HG03520 (cell line): ENCODE measurements at regions not wholly inside any gene's neighbourhood (a gene's known extent, or its start where the extent isn't known, plus 50 kb on each side); places are given as distances from the start of the nearest gene placed in this dataset.
"Not testable (repeated sequence)": the region's sequence is repeated elsewhere in the genome, so short reads cannot be mapped to it uniquely, and the experiment has no call there.

ENCODE experiments used
- ATAC-seq: cut with Tn5 transposase; IDR thresholded peaks from one replicate; pipeline ENCODE4 v1.9.1; 2021; ENCODE audit warnings: mild to moderate bottlenecking, moderate library complexity; ENCODE audit not compliant: unreplicated experiment

DNA sequence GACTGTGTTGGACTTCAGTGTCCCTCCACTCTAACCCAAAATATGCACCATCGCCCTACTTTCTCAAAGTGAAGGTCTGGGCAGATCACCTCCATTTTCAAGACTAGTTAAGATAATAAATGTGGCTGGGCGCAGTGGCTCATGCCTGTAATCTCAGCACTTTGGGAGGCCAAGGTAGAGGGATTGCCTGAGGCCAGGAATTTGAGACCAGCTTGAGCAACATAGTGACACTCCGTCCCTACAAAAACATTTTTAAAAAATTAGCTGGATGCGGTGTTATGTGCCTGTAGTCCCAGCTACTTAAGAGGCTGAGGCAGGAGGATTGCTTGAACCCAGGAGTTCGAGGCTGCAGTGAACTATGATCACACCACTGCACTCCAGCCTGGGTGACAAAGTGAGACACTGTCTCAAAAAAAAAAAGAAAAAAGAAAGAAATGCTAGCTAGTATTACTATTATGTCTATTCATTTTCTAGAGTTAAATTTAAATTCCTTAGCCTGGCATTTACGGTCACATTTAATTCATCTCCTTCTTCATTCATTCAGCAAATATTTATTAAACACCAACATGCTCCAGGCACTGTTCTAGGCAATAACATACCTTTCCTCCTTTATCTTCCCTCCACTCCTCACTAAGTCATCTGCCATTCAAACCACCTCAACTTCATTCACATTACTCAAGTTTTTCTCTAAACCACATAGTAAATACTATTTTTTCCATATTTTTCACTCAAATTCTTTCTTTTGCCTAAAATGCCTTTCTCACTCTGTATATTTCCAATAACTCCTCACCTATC lies 96.1 kb upstream of the XYLT1 start:
- ATAC-seq, result no peak

DNA sequence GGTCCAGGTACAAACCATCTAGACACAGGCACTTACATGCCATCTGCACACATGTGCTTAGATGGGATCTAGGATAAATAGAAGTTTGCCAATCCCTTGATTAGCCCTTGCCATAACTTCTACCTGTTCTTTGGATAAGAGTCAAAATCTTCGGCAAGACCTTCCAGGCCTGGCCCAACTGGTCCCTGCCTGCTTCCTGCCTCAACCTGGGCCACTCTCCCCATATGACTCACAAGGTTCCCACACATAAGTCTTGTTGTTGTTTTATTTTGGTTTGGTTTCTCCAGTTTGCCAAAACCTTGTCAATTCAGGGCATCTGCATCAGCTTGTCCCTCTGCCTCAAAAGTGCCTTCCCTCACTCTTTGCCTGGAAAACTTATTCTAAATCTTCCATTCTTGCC lies 95.3 kb upstream of the XYLT1 start:
- ATAC-seq, result no peak

DNA sequence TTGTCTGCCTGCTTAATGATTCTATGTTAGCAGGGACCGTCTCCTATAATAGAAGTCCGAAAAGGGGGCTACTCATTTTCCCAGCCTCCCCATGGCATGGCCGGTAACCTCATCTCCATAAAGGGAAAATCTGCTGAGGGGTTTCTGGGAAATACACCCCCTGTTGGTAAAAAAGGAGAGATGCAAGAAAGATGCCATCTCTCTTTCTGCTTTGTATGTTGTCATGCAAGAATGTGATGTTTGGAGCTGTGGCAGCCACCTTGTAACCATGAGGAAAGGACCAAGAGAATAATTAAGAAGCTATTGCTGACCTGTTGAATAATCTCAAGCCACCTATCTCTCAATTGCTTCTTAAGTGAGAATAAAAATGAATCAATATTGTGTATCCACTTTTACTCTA lies 94.8 kb upstream of the XYLT1 start:
- ATAC-seq, result no peak

DNA sequence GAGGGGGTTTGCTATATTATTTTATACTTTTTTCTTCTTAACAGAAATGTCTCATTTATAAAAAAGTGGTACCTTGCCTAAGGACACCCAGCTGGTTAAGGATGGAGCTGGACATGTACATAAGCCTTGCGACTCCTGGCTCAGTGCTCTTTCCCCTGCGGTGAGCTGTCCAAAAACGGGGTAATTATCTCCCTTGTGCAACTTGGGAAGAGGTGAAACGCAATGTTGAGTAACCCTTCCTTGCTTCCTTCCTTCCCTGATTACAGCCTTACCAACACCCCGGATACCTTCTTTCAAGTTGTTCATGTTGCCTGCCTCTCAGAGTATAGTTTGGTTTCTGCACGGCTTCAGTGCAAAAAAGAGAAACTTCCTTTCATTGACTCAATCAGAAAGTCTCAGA lies 94.1 kb upstream of the XYLT1 start:
- ATAC-seq, result no peak

DNA sequence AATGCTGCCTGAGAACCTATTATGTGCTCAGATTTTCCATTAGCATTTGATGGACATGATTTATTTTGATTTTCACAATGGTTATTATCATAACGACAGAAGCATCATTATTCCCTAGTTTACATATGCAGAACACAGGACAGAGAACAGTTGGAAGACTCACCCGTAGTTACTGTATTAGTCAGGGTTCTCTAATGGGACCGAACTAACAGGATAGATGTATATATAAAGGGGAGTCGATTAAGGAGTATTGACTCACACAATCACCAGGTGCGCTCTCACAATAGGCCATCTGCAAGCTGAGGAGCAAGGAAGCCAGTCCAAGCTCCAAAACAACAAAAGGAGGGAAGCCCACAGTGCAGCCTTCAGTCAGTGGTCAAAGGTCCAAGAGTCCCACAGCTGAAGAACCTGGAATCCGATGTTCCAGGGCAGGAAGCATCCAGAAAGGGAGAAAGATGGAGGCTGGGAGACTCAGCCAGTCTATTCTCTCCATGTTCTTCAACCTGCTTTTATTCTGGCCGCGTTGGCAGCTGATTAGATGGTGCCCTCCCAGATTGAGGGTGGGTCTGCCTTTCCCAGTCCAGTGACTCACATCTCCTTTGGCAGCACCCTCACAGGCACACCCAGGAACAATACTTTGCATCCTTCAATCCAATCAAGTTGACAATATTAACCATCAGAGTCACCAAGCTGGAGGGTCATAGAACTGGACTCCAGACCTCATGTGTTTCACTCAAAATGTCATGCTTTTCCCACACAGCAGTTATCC lies 92.7 kb upstream of the XYLT1 start:
- no peak for ATAC-seq

DNA sequence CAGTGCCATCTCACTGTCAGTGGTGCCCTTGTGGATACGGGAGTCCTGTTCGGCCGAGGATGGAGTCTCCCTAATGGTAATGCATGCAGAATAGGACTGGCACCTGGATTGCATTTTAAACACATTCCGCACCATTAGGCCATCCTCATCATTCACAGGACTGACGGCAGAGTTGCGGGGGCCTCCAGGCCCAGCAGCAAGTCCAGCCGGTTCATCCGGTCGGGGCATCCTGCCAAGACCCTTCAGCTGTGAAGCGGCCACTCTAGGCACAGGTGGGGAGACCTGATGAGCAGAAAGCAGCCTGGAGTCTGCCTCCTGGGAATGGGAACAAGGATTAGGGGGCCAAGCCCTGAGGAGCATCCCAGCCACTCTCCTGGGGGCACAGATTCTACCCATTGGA lies 90.3 kb upstream of the XYLT1 start:
- no peak for ATAC-seq

- ATAC-seq, result no peak
Measured at GRCh38 chr16:17560548-17560947, 89.8 kb upstream of the XYLT1 start.

DNA sequence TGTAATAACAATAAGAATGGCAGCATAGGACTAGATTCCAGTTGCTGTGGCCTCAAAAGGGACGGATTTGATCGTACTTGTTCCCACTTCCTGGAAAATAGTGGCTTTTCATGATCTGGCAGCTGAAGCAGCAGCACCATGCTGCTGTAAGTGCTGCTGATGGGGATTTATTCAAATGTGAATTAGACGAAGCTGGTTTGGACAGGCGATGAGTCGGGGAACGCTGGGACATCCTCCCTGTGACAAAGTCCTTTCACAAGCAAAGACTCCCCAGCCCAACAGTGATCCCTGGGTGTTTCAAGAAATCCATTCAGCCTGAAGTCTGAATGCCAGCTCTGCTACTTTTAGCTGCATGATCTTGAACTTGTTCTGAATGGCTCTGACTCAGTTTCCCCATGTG lies 88.6 kb upstream of the XYLT1 start:
- ATAC-seq, result no peak

DNA sequence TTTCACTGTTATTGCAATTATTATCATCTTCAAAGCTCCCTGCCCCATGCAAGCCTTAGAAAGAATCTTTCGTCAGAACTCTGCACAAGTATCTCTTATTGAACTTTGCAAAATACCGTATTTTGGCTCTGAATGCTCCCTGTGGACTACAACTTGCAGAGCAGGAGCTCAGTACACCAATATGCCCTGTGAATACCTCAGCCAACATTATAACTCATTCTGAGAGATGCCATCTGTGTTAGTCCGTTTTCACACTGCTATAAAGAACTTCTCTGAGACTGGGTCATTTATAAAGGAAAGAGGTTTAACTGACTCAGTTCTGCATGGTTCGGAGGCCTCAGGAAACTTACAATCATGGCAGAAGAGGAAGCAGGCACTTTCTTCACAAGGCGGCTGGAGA lies 87.2 kb upstream of the XYLT1 start:
- no peak for ATAC-seq

GRCh38 chr16:17557480-17557879 lies 86.7 kb upstream of the XYLT1 start:
- ATAC-seq, result no peak

DNA sequence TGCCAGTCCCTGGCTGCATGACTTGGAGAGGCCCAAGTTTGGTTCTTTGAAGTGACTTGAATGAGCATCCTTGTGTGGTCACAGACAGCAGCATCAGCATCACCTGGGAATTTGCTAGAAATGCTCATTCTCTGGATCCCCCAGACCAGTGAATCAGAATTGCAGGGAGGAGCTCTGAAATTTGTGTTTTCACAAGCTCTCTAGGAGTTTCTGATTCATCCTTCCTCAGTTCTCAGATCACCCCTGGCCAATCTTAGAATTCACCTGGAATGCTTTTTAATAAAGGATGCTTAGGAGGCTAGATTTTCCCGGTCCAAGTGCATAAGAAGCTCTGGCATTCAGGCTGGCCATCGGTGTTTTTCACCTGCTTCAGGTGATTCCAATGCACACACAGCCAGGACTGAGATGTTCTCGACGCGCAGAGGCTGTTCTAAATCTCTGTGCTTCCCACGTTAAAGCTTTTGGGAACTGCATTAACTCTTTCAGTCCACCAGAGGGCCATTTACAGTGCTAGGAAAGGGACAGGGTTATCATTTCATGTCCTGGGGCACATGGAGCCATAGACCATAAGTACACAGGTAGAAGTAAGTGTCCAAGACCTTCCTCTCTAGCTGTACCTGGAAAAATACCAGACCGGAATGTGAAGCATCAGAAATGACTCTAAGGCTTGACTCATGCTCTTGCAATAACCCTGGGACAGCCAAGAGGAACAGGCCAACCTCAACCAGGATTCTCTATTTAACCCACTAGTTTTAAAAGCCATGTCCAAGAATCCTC lies 85.7 kb upstream of the XYLT1 start:
- no peak for ATAC-seq

GRCh38 chr16:17555176-17555575 lies 84.4 kb upstream of the XYLT1 start:
- no peak for ATAC-seq

- no peak for ATAC-seq
Measured at GRCh38 chr16:17552351-17552750, 81.6 kb upstream of the XYLT1 start.

DNA sequence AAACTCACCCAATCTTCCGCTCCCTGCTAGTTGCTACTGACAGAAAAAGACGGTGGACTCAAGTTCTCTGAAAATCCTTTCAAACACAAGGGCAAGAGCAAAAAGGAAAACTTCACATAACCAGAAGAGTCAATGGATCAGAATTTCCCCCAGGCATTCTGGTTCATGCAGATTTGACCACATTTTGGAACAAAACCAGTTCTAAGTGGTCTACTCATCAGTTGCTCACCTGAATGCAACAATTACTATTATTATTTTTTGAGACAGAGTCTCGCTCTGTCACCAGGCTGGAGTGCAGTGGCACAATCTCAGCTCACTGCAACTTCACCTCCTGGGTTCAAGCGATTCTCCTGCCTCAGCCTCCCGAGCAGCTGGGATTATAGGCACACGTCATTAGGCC lies 80.9 kb upstream of the XYLT1 start:
- not testable (repeated sequence) for ATAC-seq

GRCh38 chr16:17548825-17549224 lies 78.1 kb upstream of the XYLT1 start:
- no peak for ATAC-seq

- ATAC-seq, result no peak
Measured at GRCh38 chr16:17544785-17545184, 74.0 kb upstream of the XYLT1 start.

- ATAC-seq, result no peak
Measured at GRCh38 chr16:17544304-17544703, 73.5 kb upstream of the XYLT1 start.

GRCh38 chr16:17543073-17543472 lies 72.3 kb upstream of the XYLT1 start:
- no peak for ATAC-seq

GRCh38 chr16:17541324-17541723 lies 70.6 kb upstream of the XYLT1 start:
- no peak for ATAC-seq

DNA sequence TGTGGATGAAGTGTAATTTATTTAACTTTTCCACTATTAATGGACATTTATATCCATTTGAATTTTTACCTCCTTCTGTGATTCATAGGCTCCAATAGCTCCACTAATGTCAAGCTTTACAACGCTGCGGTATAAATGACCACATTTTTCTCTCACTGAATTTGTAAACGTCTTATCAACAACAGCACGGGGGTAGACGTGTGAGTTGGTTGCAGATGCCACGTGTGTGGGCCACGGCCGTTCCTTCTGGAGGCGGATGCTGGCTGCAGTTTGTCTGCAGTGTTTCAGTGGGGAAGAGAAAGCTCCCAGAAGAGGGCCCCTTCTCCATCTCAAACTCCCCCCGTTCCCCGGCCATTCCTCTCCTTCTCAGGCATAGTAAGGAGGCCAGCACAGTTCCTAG lies 68.2 kb upstream of the XYLT1 start:
- ATAC-seq, result no peak

DNA sequence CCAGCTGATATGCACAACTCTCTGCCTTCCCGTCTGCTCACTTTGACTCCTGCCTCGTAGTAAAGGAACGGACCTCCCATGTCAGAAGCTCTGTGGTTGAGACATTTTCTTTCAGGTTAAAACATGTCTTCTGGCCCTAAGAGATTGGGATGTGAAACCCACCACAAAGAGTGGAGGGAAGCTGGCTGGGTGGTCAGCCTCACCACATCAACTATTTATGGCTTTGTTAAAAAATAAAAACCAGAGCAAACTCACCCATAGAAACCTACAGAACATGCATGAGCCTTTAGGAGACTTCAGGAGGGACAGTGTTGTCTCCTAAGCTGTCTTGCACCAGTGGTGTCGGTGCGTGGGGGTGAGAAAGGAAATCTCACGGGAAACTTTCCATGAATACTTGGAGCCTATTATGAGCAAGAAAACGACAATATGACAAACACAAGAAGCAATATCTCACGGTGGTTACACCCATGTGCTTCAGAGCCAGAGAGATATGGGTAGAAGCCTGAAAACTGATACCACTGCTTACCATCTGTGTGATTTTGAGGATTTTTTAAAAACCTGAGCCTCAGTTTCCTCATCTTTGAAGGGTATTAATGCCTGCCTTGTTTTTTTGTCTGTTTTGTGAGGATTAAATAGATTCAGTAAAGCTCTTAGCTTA lies 61.7 kb upstream of the XYLT1 start:
- ATAC-seq, result no peak
